ENCODE measurements at regions not wholly inside any gene's neighbourhood (a gene's known extent, or its start where the extent isn't known, plus 50 kb on each side); places are given as distances from the start of the nearest gene placed in this dataset.

- intact Hi-C loops (cut with DNase I), result loop anchor here (10.0 kb wide), 1 partner anchor 413 kb away; no protein-coding TSS in a partner anchor
- TF ChIP-seq, protein P1, sequence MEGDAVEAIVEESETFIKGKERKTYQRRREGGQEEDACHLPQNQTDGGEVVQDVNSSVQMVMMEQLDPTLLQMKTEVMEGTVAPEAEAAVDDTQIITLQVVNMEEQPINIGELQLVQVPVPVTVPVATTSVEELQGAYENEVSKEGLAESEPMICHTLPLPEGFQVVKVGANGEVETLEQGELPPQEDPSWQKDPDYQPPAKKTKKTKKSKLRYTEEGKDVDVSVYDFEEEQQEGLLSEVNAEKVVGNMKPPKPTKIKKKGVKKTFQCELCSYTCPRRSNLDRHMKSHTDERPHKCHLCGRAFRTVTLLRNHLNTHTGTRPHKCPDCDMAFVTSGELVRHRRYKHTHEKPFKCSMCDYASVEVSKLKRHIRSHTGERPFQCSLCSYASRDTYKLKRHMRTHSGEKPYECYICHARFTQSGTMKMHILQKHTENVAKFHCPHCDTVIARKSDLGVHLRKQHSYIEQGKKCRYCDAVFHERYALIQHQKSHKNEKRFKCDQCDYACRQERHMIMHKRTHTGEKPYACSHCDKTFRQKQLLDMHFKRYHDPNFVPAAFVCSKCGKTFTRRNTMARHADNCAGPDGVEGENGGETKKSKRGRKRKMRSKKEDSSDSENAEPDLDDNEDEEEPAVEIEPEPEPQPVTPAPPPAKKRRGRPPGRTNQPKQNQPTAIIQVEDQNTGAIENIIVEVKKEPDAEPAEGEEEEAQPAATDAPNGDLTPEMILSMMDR (IDR thresholded peaks at IDR 0.05), result no peak
- TF ChIP-seq POLR2A (IDR thresholded peaks at IDR 0.05), result no peak
- WGBS, 2 donors, result 62 to 69% methylated on average over 5 of the region's 5 CpGs
Measured at GRCh38 chr4:17328141-17328815, 183.6 kb downstream of the QDPR start.

DNA sequence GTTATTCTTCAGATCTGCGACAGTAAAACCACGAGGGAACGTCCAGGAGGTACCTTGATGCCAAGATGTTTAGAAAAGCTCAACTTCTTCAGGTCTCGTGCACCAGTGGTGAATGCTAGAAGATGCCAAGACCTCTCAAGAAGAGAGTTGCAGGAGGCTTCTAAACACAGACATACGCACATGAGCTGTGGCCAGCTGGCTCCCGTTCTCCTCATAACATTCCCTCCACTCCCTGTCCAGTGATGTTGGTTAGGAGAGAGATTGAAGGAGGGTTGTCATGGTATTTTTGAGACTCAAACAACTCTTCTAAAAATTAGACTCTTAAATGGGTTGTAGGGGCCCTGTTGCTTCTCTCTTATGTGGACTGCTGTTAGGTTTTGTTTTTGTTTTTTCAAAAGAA is 184.3 kb downstream of the QDPR start:
- 34 to 42% methylated on average over 6 of the region's 6 CpGs for WGBS, 2 donors
- DNase-seq, result peak in 1 of 2 donors; percentile 9
- Histone ChIP-seq H3K36me3 (no peaks in the 10 kb centered on the region), H3K4me1 (peaks cover 6 to 8% of the 10 kb centered on the region in 2 donors), H3K27me3 (no peaks in the 10 kb centered on the region), H3K9me3 (no peaks in the 10 kb centered on the region), H3K4me3 (replicated peaks in 1 of 3) (no peak overlapping the region), H3K27ac (no peak overlapping the region)
- TF ChIP-seq, protein P1 (IDR thresholded peaks at IDR 0.05), result no peak
- no peak for TF ChIP-seq POLR2A (IDR thresholded peaks at IDR 0.05)
- intact Hi-C loops (cut with DNase I), result loop anchor here (10.0 kb wide), 1 partner anchor 413 kb away; no protein-coding TSS in a partner anchor

More at GRCh38 chr4:17328141-17328815, 183.6 kb downstream of the QDPR start:
- Histone ChIP-seq H3K9me3 (no peaks in the 10 kb centered on the region), H3K4me3 (replicated peaks in 1 of 3) (no peak overlapping the region), H3K27ac (no peak overlapping the region), H3K27me3 (no peaks in the 10 kb centered on the region), H3K36me3 (no peaks in the 10 kb centered on the region), H3K4me1 (peaks cover 5 to 6% of the 10 kb centered on the region in 2 donors)
- DNase-seq, result peak in 1 of 2 donors; percentile 8

GRCh38 chr4:17326756-17327155 is 185.1 kb downstream of the QDPR start:
- H3K36me3 ChIP-seq, result no peaks in the 10 kb centered on the region

DNA sequence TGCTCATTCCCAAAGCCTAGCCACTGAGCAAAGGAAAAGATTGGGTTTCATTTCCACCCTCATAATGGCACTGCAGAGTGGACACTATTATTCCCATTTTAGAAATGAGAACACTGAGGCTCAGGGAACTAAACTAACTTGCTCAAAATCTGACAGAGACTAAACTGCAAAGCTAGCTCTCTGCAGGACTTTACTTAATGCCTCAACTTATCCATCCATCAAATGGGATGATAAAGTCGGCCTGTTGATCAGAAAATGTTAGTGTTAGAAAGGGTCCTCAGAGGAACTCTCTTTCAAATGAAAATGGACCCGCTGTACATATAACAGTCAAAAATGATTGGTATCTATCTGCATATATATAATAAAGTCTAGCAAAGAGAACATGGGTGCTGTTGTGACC is 186.8 kb downstream of the QDPR start:
- WGBS, 2 donors, result 98 to 100% methylated on average over 2 of the region's 2 CpGs
- Histone ChIP-seq H3K4me3 (replicated peaks in 1 of 3) (no peak overlapping the region), H3K27me3 (no peaks in the 10 kb centered on the region), H3K36me3 (no peaks in the 10 kb centered on the region), H3K27ac (no peak overlapping the region), H3K4me1 (peaks cover 6 to 8% of the 10 kb centered on the region in 2 donors), H3K9me3 (no peaks in the 10 kb centered on the region)
- DNase-seq, result no peak
- intact Hi-C loops (cut with DNase I), result loop anchor here (10.0 kb wide), 1 partner anchor 410 kb away; no protein-coding TSS in a partner anchor
- TF ChIP-seq, protein P1 (IDR thresholded peaks at IDR 0.05), result no peak
- no peak for TF ChIP-seq POLR2A (IDR thresholded peaks at IDR 0.05)

More at GRCh38 chr4:17326756-17327155, 185.1 kb downstream of the QDPR start:
- H3K4me3 ChIP-seq (replicated peaks in 1 of 3), result no peak overlapping the region
- H3K27me3 ChIP-seq, result no peaks in the 10 kb centered on the region
- 76 to 86% methylated on average over 2 of the region's 2 CpGs for WGBS, 2 donors
- no peak for DNase-seq
- H3K9me3 ChIP-seq, result no peaks in the 10 kb centered on the region
- H3K4me1 ChIP-seq, result peaks cover 6 to 8% of the 10 kb centered on the region in 2 donors
- TF ChIP-seq, protein P1 (IDR thresholded peaks at IDR 0.05), result no peak
- no peak for TF ChIP-seq POLR2A (IDR thresholded peaks at IDR 0.05)
- intact Hi-C loops (cut with DNase I), result loop anchor here (10.0 kb wide), 1 partner anchor 412 kb away; no protein-coding TSS in a partner anchor
- H3K27ac ChIP-seq, result no peak overlapping the region

DNA sequence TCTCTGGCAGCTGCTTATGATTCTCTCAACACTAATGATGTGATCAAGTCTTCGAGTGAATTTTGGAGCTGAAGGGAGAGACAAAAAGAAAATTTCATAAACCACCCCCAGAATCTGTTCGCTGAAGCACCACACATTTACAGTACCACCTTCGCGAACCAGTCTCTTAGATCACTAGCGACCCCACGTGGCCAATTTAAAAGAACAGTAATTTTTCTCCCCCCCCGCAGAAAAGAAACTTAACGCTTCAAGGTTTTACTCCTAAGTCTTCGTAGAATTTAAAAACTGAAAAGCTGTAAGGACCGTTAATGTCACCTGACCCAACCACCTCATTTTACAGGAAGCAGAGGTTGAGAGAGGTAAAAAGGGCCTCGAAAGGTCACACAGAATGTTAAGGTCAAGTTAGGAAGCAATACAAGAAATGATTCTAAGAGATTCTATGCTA is 187.5 kb downstream of the QDPR start:
- no peak overlapping the region for H3K27ac ChIP-seq
- H3K36me3 ChIP-seq, result no peaks in the 10 kb centered on the region
- no peak overlapping the region for H3K4me3 ChIP-seq (replicated peaks in 1 of 3)
- no peaks in the 10 kb centered on the region for H3K27me3 ChIP-seq
- intact Hi-C loops (cut with DNase I), result loop anchor here (10.0 kb wide), 1 partner anchor 410 kb away; no protein-coding TSS in a partner anchor
- no peak for TF ChIP-seq POLR2A (IDR thresholded peaks at IDR 0.05)
- TF ChIP-seq, protein P1 (IDR thresholded peaks at IDR 0.05), result peak in 5 of 6 experiments; percentile 38 to 77 (median 54)
- WGBS, 2 donors, result 14 to 15% methylated on average over 11 of the region's 11 CpGs
- H3K4me1 ChIP-seq, result peaks cover 6 to 8% of the 10 kb centered on the region in 2 donors
- peak; percentile 28 to 40 for DNase-seq
- no peaks in the 10 kb centered on the region for H3K9me3 ChIP-seq
